KMS-11 (cell line): ENCODE measurements at regions not wholly inside any gene's neighbourhood (a gene's known extent, or its start where the extent isn't known, plus 50 kb on each side); places are given as distances from the start of the nearest gene placed in this dataset.

Experiments
- H2AFZ ChIP-seq: fragments of 200-600 bp; sonication (generic); 2 replicates; pipeline ENCODE4 v1.6.1; 2016; ENCODE audit warnings: antibody characterized with exemption, mixed run types, low read depth
- H3K27ac ChIP-seq: fragments of 200-600 bp; sonication (generic); 2 replicates; pipeline ENCODE4 v1.6.1; 2016; ENCODE audit warnings: mild to moderate bottlenecking, mixed run types
- H3K27me3 ChIP-seq: fragments of 200-600 bp; sonication (generic); 2 replicates; pipeline ENCODE4 v1.6.1; 2017; ENCODE audit warnings: mild to moderate bottlenecking, low read depth, mixed run types, moderate library complexity; ENCODE audit not compliant: insufficient read depth
- H3K36me3 ChIP-seq: fragments of 200-600 bp; sonication (generic); 2 replicates; pipeline ENCODE4 v1.6.1; 2017; ENCODE audit warnings: mild to moderate bottlenecking, mixed run types; ENCODE audit not compliant: insufficient read depth
- H3K4me1 ChIP-seq: fragments of 200-600 bp; sonication (generic); 2 replicates; pipeline ENCODE4 v1.6.1; 2016; ENCODE audit warnings: mild to moderate bottlenecking, low read depth, mixed run types; ENCODE audit not compliant: poor library complexity, severe bottlenecking
- H3K4me2 ChIP-seq: fragments of 200-600 bp; sonication (generic); 2 replicates; pipeline ENCODE4 v1.7.0; 2016; ENCODE audit warnings: mild to moderate bottlenecking, mixed run types
- H3K4me3 ChIP-seq: fragments of 200-600 bp; sonication (generic); IDR thresholded peaks from 2 replicates; pipeline ENCODE4 v1.6.1; 2017; ENCODE audit warnings: low read depth, low read length, mixed read lengths; ENCODE audit not compliant: insufficient read depth
- H3K79me2 ChIP-seq: fragments of 200-600 bp; sonication (generic); 2 replicates; pipeline ENCODE4 v1.6.1; 2016; ENCODE audit warnings: low read depth, mixed run types; ENCODE audit not compliant: insufficient read depth
- H3K9ac ChIP-seq: fragments of 200-600 bp; sonication (generic); 2 replicates; pipeline ENCODE4 v1.6.1; 2016; ENCODE audit warnings: mild to moderate bottlenecking, mixed run types
- H4K20me1 ChIP-seq: fragments of 200-600 bp; sonication (generic); 2 replicates; pipeline ENCODE4 v1.6.1; 2016; ENCODE audit warnings: mild to moderate bottlenecking, mixed run types; ENCODE audit not compliant: insufficient read depth
- CTCF ChIP-seq: fragments of 200-600 bp; sonication (generic); conservative IDR thresholded peaks from 2 replicates; pipeline ENCODE4 v1.6.1; 2017; ENCODE audit warnings: low read depth, mild to moderate bottlenecking, antibody characterized with exemption, low read length, moderate library complexity, mixed read lengths

GRCh38 chr13:89925107-89925506 is 1422.4 kb upstream of the MIR17HG start:
- Histone ChIP-seq H4K20me1 (no peaks in the 10 kb centered on the region), H3K4me2 (no peak overlapping the region), H3K27ac (no peak overlapping the region), H2AFZ (no peak overlapping the region), H3K79me2 (no peaks in the 10 kb centered on the region), H3K4me3 (no peak overlapping the region), H3K9ac (no peak overlapping the region), H3K27me3 (no peaks in the 10 kb centered on the region), H3K36me3 (no peaks in the 10 kb centered on the region), H3K4me1 (no peaks in the 10 kb centered on the region)
- no peak for TF ChIP-seq CTCF

- Histone ChIP-seq H3K27ac (no peak overlapping the region), H3K9ac (no peak overlapping the region), H2AFZ (no peak overlapping the region), H4K20me1 (no peaks in the 10 kb centered on the region), H3K4me1 (no peaks in the 10 kb centered on the region), H3K4me3 (no peak overlapping the region), H3K4me2 (no peak overlapping the region), H3K79me2 (no peaks in the 10 kb centered on the region), H3K27me3 (no peaks in the 10 kb centered on the region), H3K36me3 (no peaks in the 10 kb centered on the region)
- TF ChIP-seq CTCF, result no peak
These were observed 1416.6 kb upstream of the MIR17HG start for GRCh38 chr13:89930861-89931260.

- Histone ChIP-seq H3K4me2 (no peak overlapping the region), H3K4me3 (no peak overlapping the region), H2AFZ (no peak overlapping the region), H3K27me3 (no peaks in the 10 kb centered on the region), H3K9ac (no peak overlapping the region), H4K20me1 (no peaks in the 10 kb centered on the region), H3K4me1 (no peaks in the 10 kb centered on the region), H3K36me3 (no peaks in the 10 kb centered on the region), H3K27ac (no peak overlapping the region), H3K79me2 (no peaks in the 10 kb centered on the region)
- no peak for TF ChIP-seq CTCF
These were observed 1414.6 kb upstream of the MIR17HG start for GRCh38 chr13:89932902-89933301.

GRCh38 chr13:89936256-89936655 is 1411.2 kb upstream of the MIR17HG start:
- Histone ChIP-seq H4K20me1 (no peaks in the 10 kb centered on the region), H3K79me2 (no peaks in the 10 kb centered on the region), H3K4me2 (no peak overlapping the region), H3K36me3 (no peaks in the 10 kb centered on the region), H3K27me3 (no peaks in the 10 kb centered on the region), H3K27ac (no peak overlapping the region), H3K9ac (no peak overlapping the region), H3K4me1 (no peaks in the 10 kb centered on the region), H3K4me3 (no peak overlapping the region), H2AFZ (no peak overlapping the region)
- TF ChIP-seq CTCF, result no peak

GRCh38 chr13:89937420-89937819 is 1410.1 kb upstream of the MIR17HG start:
- no peak for TF ChIP-seq CTCF
- no peaks in the 10 kb centered on the region for H3K27me3 ChIP-seq
- H3K4me2 ChIP-seq, result no peak overlapping the region
- H3K79me2 ChIP-seq, result no peaks in the 10 kb centered on the region
- no peak overlapping the region for H3K9ac ChIP-seq
- no peak overlapping the region for H2AFZ ChIP-seq
- no peak overlapping the region for H3K4me3 ChIP-seq
- no peak overlapping the region for H3K27ac ChIP-seq
- H3K4me1 ChIP-seq, result no peaks in the 10 kb centered on the region
- H3K36me3 ChIP-seq, result no peaks in the 10 kb centered on the region
- H4K20me1 ChIP-seq, result no peaks in the 10 kb centered on the region
